K562 (cell line): ENCODE measurements at regions not wholly inside any gene's neighbourhood (a gene's known extent, or its start where the extent isn't known, plus 50 kb on each side); places are given as distances from the start of the nearest gene placed in this dataset.

Experiments used
- ATAC-seq: fragments of 200-7000 bp; cut with Tn5 transposase; 3 replicates; pipeline ENCODE4 v1.9.1; 2020; ENCODE audit warnings: moderate library complexity
- BruUV-seq: library from RNA; stranded (reverse); fragments of 400-500 nt; replicated peaks from 2 replicates; lab custom pipeline; 2021; lab: Mats Ljungman, UMichigan
- CTCF ChIA-PET: fragments of 300-600 bp; formaldehyde crosslinking; extraction: SDS; loops from one replicate; lab custom pipeline; 2021; ENCODE audit warnings: low intra/inter-chr PET ratio; lab: Yijun Ruan, JAX
- POLR2A ChIA-PET: fragments of 300-600, 350-650 bp; sonication (Branson Sonifier 250); formaldehyde crosslinking; extraction: SDS; loops from one replicate; lab custom pipeline; 2021; ENCODE audit warnings: antibody characterized with exemption, inconsistent platforms; lab: Yijun Ruan, JAX
- DNase-seq, 4 experiments: peaks; one replicate each; pipeline versions ENCODE4 v3.0.0 to v3.0.0-alpha.2; 2011 to 2018; ENCODE audit warnings: low spot score in 3 of 4, mixed read lengths in 3 of 4; ENCODE audit errors: extremely low read depth in 1 of 4
- FAIRE-seq: peaks from 2 replicates; lab custom pipeline; 2011; peaks lifted over from hg19 to GRCh38; lab: Jason Lieb, UNC
- H2AFZ ChIP-seq: 2 replicates; pipeline ENCODE4 v1.6.0; 2011; ENCODE audit warnings: low read depth, low read length, control low read depth, inconsistent platforms
- H3K27ac ChIP-seq: fragments of 200-600 bp; 3 replicates; pipeline ENCODE4 v1.8.0; 2011; ENCODE audit warnings: low read depth, mild to moderate bottlenecking, control low read depth, inconsistent platforms, low read length, moderate library complexity, mixed read lengths; ENCODE audit errors: extremely low read depth
- H3K27me3 ChIP-seq, 2 experiments: fragments of 300-600 bp in 1 of 2; 2 replicates in 1 of 2; 3 replicates in 1 of 2; pipeline versions ENCODE4 v1.6.0 to v1.8.0; 2011; ENCODE audit warnings: inconsistent platforms in 2 of 2, low read length in 2 of 2, mild to moderate bottlenecking in 1 of 2, mixed read lengths in 1 of 2, moderate library complexity in 1 of 2; ENCODE audit not compliant: control insufficient read depth in 2 of 2, insufficient read depth in 2 of 2
- H3K36me3 ChIP-seq: fragments of 300-600 bp; 3 replicates; pipeline ENCODE4 v1.8.0; 2011; ENCODE audit warnings: mild to moderate bottlenecking, low read length, inconsistent platforms; ENCODE audit not compliant: control insufficient read depth, insufficient read depth
- H3K4me1 ChIP-seq, 2 experiments: fragments of 200-600 bp in 1 of 2; replicated peaks in 1 of 2; 2 replicates in 1 of 2; 3 replicates in 1 of 2; pipeline versions ENCODE4 v1.5.1 to v1.8.0; 2011; ENCODE audit warnings: inconsistent platforms in 2 of 2, low read length in 2 of 2, mild to moderate bottlenecking in 1 of 2, mixed read lengths in 1 of 2, moderate library complexity in 1 of 2; ENCODE audit not compliant: control insufficient read depth in 2 of 2, insufficient read depth in 2 of 2
- H3K4me2 ChIP-seq: 2 replicates; pipeline ENCODE4 v1.6.1; 2011; ENCODE audit warnings: low read length, control low read depth, inconsistent platforms, mixed read lengths; ENCODE audit not compliant: insufficient read depth
- H3K4me3 ChIP-seq: fragments of 200-600 bp; sonication (generic), shearing (Covaris generic); 2 replicates; pipeline ENCODE4 v1.5.1; 2016; ENCODE audit warnings: control low read depth, inconsistent platforms
- H3K79me2 ChIP-seq: fragments of 200-600 bp; 3 replicates; pipeline ENCODE4 v1.8.0; 2011; ENCODE audit warnings: low read length, inconsistent platforms; ENCODE audit not compliant: control insufficient read depth, insufficient read depth
- H3K9ac ChIP-seq, 2 experiments: 2 replicates each; pipeline versions ENCODE4 v1.6.0 to v1.6.1; 2011; ENCODE audit warnings: low read depth in 2 of 2, low read length in 2 of 2, control low read depth in 1 of 2, inconsistent platforms in 1 of 2, mild to moderate bottlenecking in 1 of 2, mixed read lengths in 1 of 2; ENCODE audit not compliant: insufficient read depth in 1 of 2
- H3K9me1 ChIP-seq: one replicate; pipeline ENCODE4 v1.6.0; 2011; ENCODE audit warnings: inconsistent platforms, mild to moderate bottlenecking, low read length, moderate library complexity; ENCODE audit not compliant: control insufficient read depth, insufficient read depth
- H3K9me3 ChIP-seq: replicated peaks from 2 replicates; pipeline ENCODE4 v1.5.1; 2011; ENCODE audit warnings: low read depth, low read length, inconsistent platforms; ENCODE audit not compliant: control insufficient read depth, insufficient read depth
- H4K20me1 ChIP-seq: replicated peaks from 2 replicates; pipeline ENCODE4 v1.6.1; 2011; ENCODE audit warnings: low read length, inconsistent platforms, mixed read lengths; ENCODE audit not compliant: control insufficient read depth, insufficient read depth
- CBFB ChIP-seq: sonication (generic); formaldehyde crosslinking; IDR thresholded peaks from 2 replicates; pipeline ENCODE4 v1.4.0; 2020; ENCODE audit warnings: mild to moderate bottlenecking, missing genetic modification reagents
- CHD4 ChIP-seq: fragments of 200-600 bp; sonication (generic); IDR thresholded peaks from 3 replicates; pipeline ENCODE4 v1.6.1; 2012; ENCODE audit warnings: low read depth, mild to moderate bottlenecking, mixed read lengths, low read length, inconsistent platforms; ENCODE audit not compliant: insufficient read depth, insufficient replicate concordance, poor library complexity, severe bottlenecking
- ELF2 ChIP-seq: fragments of 250-450 bp; sonication (Bioruptor Pico); IDR thresholded peaks from 2 replicates; pipeline ENCODE4 v1.5.0; 2021; ENCODE audit warnings: mild to moderate bottlenecking
- HNRNPH1 ChIP-seq: fragments of 200-400 bp; formaldehyde crosslinking; optimal IDR thresholded peaks from 2 replicates; pipeline ENCODE3; 2017; ENCODE audit warnings: low read depth, mild to moderate bottlenecking, low read length, moderate library complexity
- JUND ChIP-seq, 2 experiments: IDR thresholded peaks; 2 replicates in 1 of 2; 3 replicates in 1 of 2; pipeline ENCODE4 v1.6.1; 2011; ENCODE audit warnings: borderline replicate concordance in 2 of 2, low read depth in 2 of 2, low read length in 2 of 2, improper control_type of control experiment in 1 of 2, missing biosample characterization in 1 of 2, missing genetic modification characterization in 1 of 2, missing genetic modification reagents in 1 of 2
- NFIX ChIP-seq: fragments of 250-450 bp; sonication (Bioruptor Pico); IDR thresholded peaks from 2 replicates; pipeline ENCODE4 v1.4.0; 2020; ENCODE audit warnings: low read depth, mild to moderate bottlenecking, moderate library complexity
- POLR2B ChIP-seq: fragments of 450-650 bp; IDR thresholded peaks from 2 replicates; pipeline ENCODE4 v1.6.1; 2018; ENCODE audit warnings: low read depth; ENCODE audit not compliant: partially characterized antibody
- POLR2H ChIP-seq: IDR thresholded peaks from 2 replicates; pipeline ENCODE4 v1.6.1; 2016; ENCODE audit warnings: missing genetic modification characterization, low read depth, mild to moderate bottlenecking, control low read depth, missing compliant biosample characterization, moderate library complexity
- SIRT6 ChIP-seq: IDR thresholded peaks from one replicate; pipeline ENCODE4 v1.6.1; 2012; ENCODE audit warnings: low read depth, mild to moderate bottlenecking, control low read depth, inconsistent platforms, low read length, moderate library complexity
- SMARCB1 ChIP-seq: IDR thresholded peaks from 2 replicates; pipeline ENCODE4 v1.6.1; 2011; ENCODE audit warnings: improper control_type of control experiment, low read depth; ENCODE audit not compliant: insufficient read length
- SOX6 ChIP-seq: fragments of 450-650 bp; IDR thresholded peaks from 2 replicates; pipeline ENCODE4 v1.6.1; 2014; ENCODE audit warnings: mild to moderate bottlenecking
- ZNF696 ChIP-seq: fragments of 250-450 bp; sonication (Bioruptor Pico); conservative IDR thresholded peaks from 2 replicates; pipeline ENCODE4 v1.4.0; 2020; ENCODE audit warnings: mild to moderate bottlenecking, moderate library complexity
- ZNF764 ChIP-seq: fragments of 250-450 bp; sonication (Bioruptor Pico); IDR thresholded peaks from 2 replicates; pipeline ENCODE4 v1.4.0; 2020; ENCODE audit warnings: low read depth, mild to moderate bottlenecking, moderate library complexity
- WGBS: fragments of 100-300 bp; shearing (Covaris generic); methylation state at CpG from one replicate; pipeline ENCODE4 v1.1.6; 2016; ENCODE audit warnings: low coverage, mixed read lengths; ENCODE audit not compliant: insufficient coverage; ENCODE audit errors: missing lambda C conversion rate; 5-methylcytosine and 5-hydroxymethylcytosine counted together
- in situ Hi-C: fragments of 300-500 bp; cut with MboI; formaldehyde crosslinking; loops from 4 replicates; pipeline ENCODE4 v1.15.0; 2018; ENCODE audit warnings: inconsistent platforms, mixed read lengths
- intact Hi-C: fragments of 100-400 bp; cut with micrococcal nuclease; formaldehyde crosslinking; loops from 2 replicates; pipeline ENCODE4 v1.14.2; 2022

DNA sequence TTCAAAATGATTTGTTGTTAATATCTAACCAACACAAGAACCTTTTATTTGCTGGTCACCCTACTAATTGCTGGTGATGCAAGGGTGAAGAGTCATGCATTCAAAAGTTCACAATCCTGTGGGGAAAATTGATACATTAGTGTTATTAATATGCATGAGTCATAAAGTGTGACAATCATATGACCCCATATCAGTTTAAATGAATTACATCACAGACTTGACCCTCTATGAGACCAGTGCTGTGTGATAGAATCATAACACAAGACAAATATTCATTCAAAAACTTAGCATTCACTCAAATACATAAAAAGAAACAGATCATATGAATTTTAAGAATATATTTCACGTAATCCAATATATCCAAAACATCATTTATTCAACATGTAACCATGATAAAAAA lies 304.6 kb upstream of the CDH12 start:
- no peaks in the 10 kb centered on the region for H3K4me1 ChIP-seq
- 0% methylated on average over 1 of the region's 1 CpG for WGBS
- no peak for TF ChIP-seq SMARCB1
- TF ChIP-seq POLR2H (tag): no peak
- TF ChIP-seq ZNF696: no peak
- no peak for TF ChIP-seq SOX6
- TF ChIP-seq SIRT6: no peak
- no peak for TF ChIP-seq CHD4
- no peak for TF ChIP-seq POLR2B
- no peak for TF ChIP-seq CBFB (CRISPR knock-in tag)
- no peak for TF ChIP-seq ELF2
- TF ChIP-seq HNRNPH1: no peak
- no peak for TF ChIP-seq JUND (IDR thresholded peaks at IDR 0.05; ENCODE audit: borderline replicate concordance, low read depth, low read length)
- TF ChIP-seq JUND (tag; IDR thresholded peaks at IDR 0.05; ENCODE audit: borderline replicate concordance, low read depth, low read length): no peak
- no peak for TF ChIP-seq NFIX (CRISPR knock-in tag)
- no peak for TF ChIP-seq ZNF764 (CRISPR knock-in tag)
- TF ChIP-seq, all 486 proteins: peak for 0
- Histone ChIP-seq H4K20me1 (no peaks in the 10 kb centered on the region), H3K9ac (no peak overlapping the region), H3K4me3 (no peak overlapping the region), H2AFZ (no peak overlapping the region), H3K9me3 (no peaks in the 10 kb centered on the region), H3K27ac (no peak overlapping the region), H3K4me2 (no peak overlapping the region), H3K9me1 (no peaks in the 10 kb centered on the region), H3K36me3 (no peaks in the 10 kb centered on the region), H3K79me2 (no peaks in the 10 kb centered on the region), H3K27me3 (no peaks in the 10 kb centered on the region)
- ATAC-seq (no peak), FAIRE-seq (no peak), DNase-seq (no peak)
- no TSS peak for BruUV-seq
- in situ Hi-C loops (no loop called here), intact Hi-C loops (no loop called here)
- ChIA-PET CTCF (no interaction called here), POLR2A (no interaction called here)
